ENCODE measurements at regions not wholly inside any gene's neighbourhood (a gene's known extent, or its start where the extent isn't known, plus 50 kb on each side); places are given as distances from the start of the nearest gene placed in this dataset.

GRCh38 chr4:149986917-149987316, 91.3 kb upstream of the DCLK2 start:
- no TSS peak for BruUV-seq (replicated peaks)
- ATAC-seq: no peak
- intact Hi-C loops (cut with micrococcal nuclease; ENCODE audit: unreplicated experiment): loop anchor here (5.0 kb wide), 1 partner anchor 880 kb away; no protein-coding TSS in a partner anchor
- Histone ChIP-seq H3K4me3 (replicated peaks in 1 of 3; ENCODE audit: insufficient read depth in 1 of 3, low read depth in 2 of 3, low read length in 3 of 3) (no peak overlapping the region), H2AFZ (ENCODE audit: low read length) (no peak overlapping the region), H3K4me2 (ENCODE audit: low read depth, low read length) (no peak overlapping the region), H3K9ac (ENCODE audit: insufficient read depth, low read depth, low read length) (no peak overlapping the region), H3K9me3 (ENCODE audit: low read length) (no peaks in the 10 kb centered on the region), H3K27me3 (ENCODE audit: control insufficient read depth in 1 of 2, insufficient read depth in 2 of 2, low read length in 2 of 2) (no peaks in the 10 kb centered on the region; a peak in 1 of 5 replicates), H3K27ac (ENCODE audit: extremely low read length, insufficient read depth, low read length) (no peak overlapping the region), H3K4me1 (ENCODE audit: insufficient read depth, low read length) (no peaks in the 10 kb centered on the region), H3K79me2 (ENCODE audit: insufficient read depth, low read length) (no peaks in the 10 kb centered on the region), H4K20me1 (ENCODE audit: insufficient read depth, low read length) (no peaks in the 10 kb centered on the region), H3K36me3 (replicated peaks in 1 of 2; ENCODE audit: control insufficient read depth in 1 of 2, insufficient read depth in 2 of 2, low read length in 2 of 2) (no peaks in the 10 kb centered on the region)
- ChIA-PET CTCF (ENCODE audit: low intra/inter-chr PET ratio, low total read pairs) (no interaction called here), POLR2A (no interaction called here)
- no peak for DNase-seq (ENCODE audit: low spot score)
- in situ Hi-C loops (cut with HindIII; ENCODE audit: extremely low pct_ligation_motif_present, low pct_unique_long_range_greater_than_20kb): loop anchor here (25.0 kb wide), 1 partner anchor 875 kb away; no protein-coding TSS in a partner anchor
- FAIRE-seq: no peak
- 0% methylated on average over 3 of the region's 3 CpGs for WGBS (ENCODE audit: low lambda C conversion rate)
- no peak for TF ChIP-seq PHF20 (CRISPR knock-in tag; IDR thresholded peaks at IDR 0.05)

- FAIRE-seq: no peak
- ChIA-PET POLR2A (no interaction called here), CTCF (ENCODE audit: low intra/inter-chr PET ratio, low total read pairs) (no interaction called here)
- no TSS peak for BruUV-seq (replicated peaks)
- in situ Hi-C loops (cut with HindIII; ENCODE audit: extremely low pct_ligation_motif_present, low pct_unique_long_range_greater_than_20kb): loop anchor here (25.0 kb wide), 1 partner anchor 875 kb away; no protein-coding TSS in a partner anchor
- no peak overlapping the region for H3K27ac ChIP-seq (ENCODE audit: extremely low read length, insufficient read depth, low read length)
- no peaks in the 10 kb centered on the region for H3K36me3 ChIP-seq (replicated peaks in 1 of 2; ENCODE audit: control insufficient read depth in 1 of 2, insufficient read depth in 2 of 2, low read length in 2 of 2)
- H3K27me3 ChIP-seq (ENCODE audit: control insufficient read depth in 1 of 2, insufficient read depth in 2 of 2, low read length in 2 of 2): no peaks in the 10 kb centered on the region; a peak in 1 of 5 replicates
- H3K79me2 ChIP-seq (ENCODE audit: insufficient read depth, low read length): no peaks in the 10 kb centered on the region
- intact Hi-C loops (cut with micrococcal nuclease; ENCODE audit: unreplicated experiment): loop anchor here (5.0 kb wide), 1 partner anchor 880 kb away; no protein-coding TSS in a partner anchor
- H3K4me2 ChIP-seq (ENCODE audit: low read depth, low read length): no peak overlapping the region
- DNase-seq (ENCODE audit: low spot score): no peak
- H2AFZ ChIP-seq (ENCODE audit: low read length): no peak overlapping the region
- H3K4me3 ChIP-seq (replicated peaks in 1 of 3; ENCODE audit: insufficient read depth in 1 of 3, low read depth in 2 of 3, low read length in 3 of 3): no peak overlapping the region
- H3K9me3 ChIP-seq (ENCODE audit: low read length): no peaks in the 10 kb centered on the region
- WGBS (ENCODE audit: low lambda C conversion rate): 8% methylated on average over 4 of the region's 4 CpGs
- H4K20me1 ChIP-seq (ENCODE audit: insufficient read depth, low read length): no peaks in the 10 kb centered on the region
- ATAC-seq: no peak
- TF ChIP-seq ZNF713 (CRISPR knock-in tag; IDR thresholded peaks at IDR 0.05): no peak
- no peak for TF ChIP-seq ZNF530 (CRISPR knock-in tag; IDR thresholded peaks at IDR 0.05; ENCODE audit: low read depth)
- no peak for TF ChIP-seq SATB2 (CRISPR knock-in tag; IDR thresholded peaks at IDR 0.05)
- TF ChIP-seq NRL (CRISPR knock-in tag; IDR thresholded peaks at IDR 0.05; ENCODE audit: borderline replicate concordance): no peak
- no peak for TF ChIP-seq MYNN (CRISPR knock-in tag; IDR thresholded peaks at IDR 0.05; ENCODE audit: low read depth)
- TF ChIP-seq ZNF564 (CRISPR knock-in tag; IDR thresholded peaks at IDR 0.05): no peak
- no peak for TF ChIP-seq KDM1A (CRISPR knock-in tag; IDR thresholded peaks at IDR 0.05)
- TF ChIP-seq ZNF775 (CRISPR knock-in tag; IDR thresholded peaks at IDR 0.05; ENCODE audit: borderline replicate concordance): no peak
- TF ChIP-seq MTA1 (CRISPR knock-in tag; IDR thresholded peaks at IDR 0.05; ENCODE audit: borderline replicate concordance): no peak
- TF ChIP-seq RORA (CRISPR knock-in tag; IDR thresholded peaks at IDR 0.05): no peak
- TF ChIP-seq SP1 (IDR thresholded peaks at IDR 0.05): no peak
- TF ChIP-seq SP1 (CRISPR knock-in tag; IDR thresholded peaks at IDR 0.05): no peak
- no peak for TF ChIP-seq KLF11 (CRISPR knock-in tag; IDR thresholded peaks at IDR 0.05)
- no peak for TF ChIP-seq ATF4 (CRISPR knock-in tag; IDR thresholded peaks at IDR 0.05)
- TF ChIP-seq TP53 (CRISPR knock-in tag; conservative IDR thresholded peaks at IDR 0.05): no peak
- TF ChIP-seq ZNF556 (CRISPR knock-in tag; IDR thresholded peaks at IDR 0.05; ENCODE audit: borderline replicate concordance): no peak
- no peaks in the 10 kb centered on the region for H3K4me1 ChIP-seq (ENCODE audit: insufficient read depth, low read length)
- H3K9ac ChIP-seq (ENCODE audit: insufficient read depth, low read depth, low read length): no peak overlapping the region
Measured at GRCh38 chr4:149987330-149988086, 90.7 kb upstream of the DCLK2 start.
